ENCODE measurements at regions not wholly inside any gene's neighbourhood (a gene's known extent, or its start where the extent isn't known, plus 50 kb on each side); places are given as distances from the start of the nearest gene placed in this dataset.

DNA sequence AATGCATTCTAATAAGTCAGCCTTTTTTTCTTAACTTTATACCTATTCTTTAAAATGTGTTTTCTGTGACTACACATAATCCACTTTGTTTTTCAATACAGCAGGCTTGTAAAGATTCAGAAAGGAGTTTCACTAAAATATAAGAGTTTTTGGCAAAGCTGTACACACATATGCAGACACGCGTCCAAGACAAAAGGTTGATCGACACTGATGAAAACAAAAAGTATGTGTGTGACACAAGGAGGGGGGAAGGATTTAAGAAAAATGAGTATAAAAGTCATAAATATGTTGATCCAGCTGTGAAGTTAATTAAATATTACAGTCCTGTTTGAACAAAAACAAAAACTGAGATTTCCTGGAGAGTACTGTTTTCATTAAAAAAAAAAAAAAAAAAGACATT, 294.5 kb upstream of the RARB start (continued):
- TF ChIP-seq, protein P1, sequence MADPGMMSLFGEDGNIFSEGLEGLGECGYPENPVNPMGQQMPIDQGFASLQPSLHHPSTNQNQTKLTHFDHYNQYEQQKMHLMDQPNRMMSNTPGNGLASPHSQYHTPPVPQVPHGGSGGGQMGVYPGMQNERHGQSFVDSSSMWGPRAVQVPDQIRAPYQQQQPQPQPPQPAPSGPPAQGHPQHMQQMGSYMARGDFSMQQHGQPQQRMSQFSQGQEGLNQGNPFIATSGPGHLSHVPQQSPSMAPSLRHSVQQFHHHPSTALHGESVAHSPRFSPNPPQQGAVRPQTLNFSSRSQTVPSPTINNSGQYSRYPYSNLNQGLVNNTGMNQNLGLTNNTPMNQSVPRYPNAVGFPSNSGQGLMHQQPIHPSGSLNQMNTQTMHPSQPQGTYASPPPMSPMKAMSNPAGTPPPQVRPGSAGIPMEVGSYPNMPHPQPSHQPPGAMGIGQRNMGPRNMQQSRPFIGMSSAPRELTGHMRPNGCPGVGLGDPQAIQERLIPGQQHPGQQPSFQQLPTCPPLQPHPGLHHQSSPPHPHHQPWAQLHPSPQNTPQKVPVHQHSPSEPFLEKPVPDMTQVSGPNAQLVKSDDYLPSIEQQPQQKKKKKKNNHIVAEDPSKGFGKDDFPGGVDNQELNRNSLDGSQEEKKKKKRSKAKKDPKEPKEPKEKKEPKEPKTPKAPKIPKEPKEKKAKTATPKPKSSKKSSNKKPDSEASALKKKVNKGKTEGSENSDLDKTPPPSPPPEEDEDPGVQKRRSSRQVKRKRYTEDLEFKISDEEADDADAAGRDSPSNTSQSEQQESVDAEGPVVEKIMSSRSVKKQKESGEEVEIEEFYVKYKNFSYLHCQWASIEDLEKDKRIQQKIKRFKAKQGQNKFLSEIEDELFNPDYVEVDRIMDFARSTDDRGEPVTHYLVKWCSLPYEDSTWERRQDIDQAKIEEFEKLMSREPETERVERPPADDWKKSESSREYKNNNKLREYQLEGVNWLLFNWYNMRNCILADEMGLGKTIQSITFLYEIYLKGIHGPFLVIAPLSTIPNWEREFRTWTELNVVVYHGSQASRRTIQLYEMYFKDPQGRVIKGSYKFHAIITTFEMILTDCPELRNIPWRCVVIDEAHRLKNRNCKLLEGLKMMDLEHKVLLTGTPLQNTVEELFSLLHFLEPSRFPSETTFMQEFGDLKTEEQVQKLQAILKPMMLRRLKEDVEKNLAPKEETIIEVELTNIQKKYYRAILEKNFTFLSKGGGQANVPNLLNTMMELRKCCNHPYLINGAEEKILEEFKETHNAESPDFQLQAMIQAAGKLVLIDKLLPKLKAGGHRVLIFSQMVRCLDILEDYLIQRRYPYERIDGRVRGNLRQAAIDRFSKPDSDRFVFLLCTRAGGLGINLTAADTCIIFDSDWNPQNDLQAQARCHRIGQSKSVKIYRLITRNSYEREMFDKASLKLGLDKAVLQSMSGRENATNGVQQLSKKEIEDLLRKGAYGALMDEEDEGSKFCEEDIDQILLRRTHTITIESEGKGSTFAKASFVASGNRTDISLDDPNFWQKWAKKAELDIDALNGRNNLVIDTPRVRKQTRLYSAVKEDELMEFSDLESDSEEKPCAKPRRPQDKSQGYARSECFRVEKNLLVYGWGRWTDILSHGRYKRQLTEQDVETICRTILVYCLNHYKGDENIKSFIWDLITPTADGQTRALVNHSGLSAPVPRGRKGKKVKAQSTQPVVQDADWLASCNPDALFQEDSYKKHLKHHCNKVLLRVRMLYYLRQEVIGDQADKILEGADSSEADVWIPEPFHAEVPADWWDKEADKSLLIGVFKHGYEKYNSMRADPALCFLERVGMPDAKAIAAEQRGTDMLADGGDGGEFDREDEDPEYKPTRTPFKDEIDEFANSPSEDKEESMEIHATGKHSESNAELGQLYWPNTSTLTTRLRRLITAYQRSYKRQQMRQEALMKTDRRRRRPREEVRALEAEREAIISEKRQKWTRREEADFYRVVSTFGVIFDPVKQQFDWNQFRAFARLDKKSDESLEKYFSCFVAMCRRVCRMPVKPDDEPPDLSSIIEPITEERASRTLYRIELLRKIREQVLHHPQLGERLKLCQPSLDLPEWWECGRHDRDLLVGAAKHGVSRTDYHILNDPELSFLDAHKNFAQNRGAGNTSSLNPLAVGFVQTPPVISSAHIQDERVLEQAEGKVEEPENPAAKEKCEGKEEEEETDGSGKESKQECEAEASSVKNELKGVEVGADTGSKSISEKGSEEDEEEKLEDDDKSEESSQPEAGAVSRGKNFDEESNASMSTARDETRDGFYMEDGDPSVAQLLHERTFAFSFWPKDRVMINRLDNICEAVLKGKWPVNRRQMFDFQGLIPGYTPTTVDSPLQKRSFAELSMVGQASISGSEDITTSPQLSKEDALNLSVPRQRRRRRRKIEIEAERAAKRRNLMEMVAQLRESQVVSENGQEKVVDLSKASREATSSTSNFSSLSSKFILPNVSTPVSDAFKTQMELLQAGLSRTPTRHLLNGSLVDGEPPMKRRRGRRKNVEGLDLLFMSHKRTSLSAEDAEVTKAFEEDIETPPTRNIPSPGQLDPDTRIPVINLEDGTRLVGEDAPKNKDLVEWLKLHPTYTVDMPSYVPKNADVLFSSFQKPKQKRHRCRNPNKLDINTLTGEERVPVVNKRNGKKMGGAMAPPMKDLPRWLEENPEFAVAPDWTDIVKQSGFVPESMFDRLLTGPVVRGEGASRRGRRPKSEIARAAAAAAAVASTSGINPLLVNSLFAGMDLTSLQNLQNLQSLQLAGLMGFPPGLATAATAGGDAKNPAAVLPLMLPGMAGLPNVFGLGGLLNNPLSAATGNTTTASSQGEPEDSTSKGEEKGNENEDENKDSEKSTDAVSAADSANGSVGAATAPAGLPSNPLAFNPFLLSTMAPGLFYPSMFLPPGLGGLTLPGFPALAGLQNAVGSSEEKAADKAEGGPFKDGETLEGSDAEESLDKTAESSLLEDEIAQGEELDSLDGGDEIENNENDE (IDR thresholded peaks at IDR 0.05; ENCODE audit: insufficient replicate concordance, low read length): no peak
- TF ChIP-seq SP2 (IDR thresholded peaks at IDR 0.05; ENCODE audit: low read length): no peak
- no peak for TF ChIP-seq RXRA (IDR thresholded peaks at IDR 0.05; ENCODE audit: insufficient read depth, low read depth, low read length)
- TF ChIP-seq KDM5A (IDR thresholded peaks at IDR 0.05; ENCODE audit: low read length): no peak
- TF ChIP-seq CBX5 (IDR thresholded peaks at IDR 0.05; ENCODE audit: low read depth, low read length): no peak
- TF ChIP-seq TEAD4 (IDR thresholded peaks at IDR 0.05; ENCODE audit: low read depth, low read length): no peak
- no peak for TF ChIP-seq CTBP2 (IDR thresholded peaks at IDR 0.05; ENCODE audit: borderline replicate concordance, insufficient read depth, insufficient read length, low read length)
- TF ChIP-seq SUZ12 (IDR thresholded peaks at IDR 0.05; ENCODE audit: low read length): no peak

Measured in H1 (cell line).